CD4-positive, CD25-positive, alpha-beta regulatory T cell (primary cell): ENCODE measurements at regions not wholly inside any gene's neighbourhood (a gene's known extent, or its start where the extent isn't known, plus 50 kb on each side); places are given as distances from the start of the nearest gene placed in this dataset.

Source experiments
- ATAC-seq, 2 donors: fragments of 150-1000 bp; cut with Tn5 transposase; one replicate each; pipeline ENCODE4 v1.10.0; 2021; ENCODE audit warnings: low read depth in 2 of 2, moderate number of reproducible peaks in 2 of 2, moderate library complexity in 1 of 2
- DNase-seq, 3 donors: peaks; one replicate each; pipeline versions ENCODE4 v3.0.0 to v3.0.0-alpha.2; 2012 to 2022; ENCODE audit warnings: mixed read lengths in 1 of 3
- H3K27ac ChIP-seq: one replicate; pipeline ENCODE4 v1.7.0; 2013; ENCODE audit warnings: mild to moderate bottlenecking, low read length; ENCODE audit not compliant: insufficient read depth, poor library complexity, severe bottlenecking
- H3K27me3 ChIP-seq: one replicate; pipeline ENCODE4 v1.7.0; 2013; ENCODE audit warnings: low read length; ENCODE audit not compliant: control insufficient read depth, insufficient read depth
- H3K36me3 ChIP-seq: one replicate; pipeline ENCODE4 v1.7.0; 2013; ENCODE audit warnings: mild to moderate bottlenecking, low read length, moderate library complexity; ENCODE audit not compliant: control insufficient read depth, insufficient read depth
- H3K4me1 ChIP-seq: 2 replicates; pipeline ENCODE4 v1.7.0; 2013; ENCODE audit warnings: mild to moderate bottlenecking, low read length; ENCODE audit not compliant: insufficient read depth, control insufficient read depth, poor library complexity, severe bottlenecking
- H3K4me3 ChIP-seq: one replicate; pipeline ENCODE4 v1.7.0; 2013; ENCODE audit warnings: low read depth, mild to moderate bottlenecking, low read length, moderate library complexity
- H3K9me3 ChIP-seq, 2 experiments: 1 replicate in 1 of 2; 2 replicates in 1 of 2; pipeline ENCODE4 v1.7.0; 2013; ENCODE audit warnings: low read length in 2 of 2, mild to moderate bottlenecking in 1 of 2, moderate library complexity in 1 of 2; ENCODE audit not compliant: control insufficient read depth in 2 of 2
- H3K27ac Mint-ChIP-seq, 3 donors: one replicate each; pipeline ENCODE4 v1.8.0; 2020 to 2022; ENCODE audit warnings: mild to moderate bottlenecking in 3 of 3, mixed read lengths in 3 of 3, moderate library complexity in 2 of 3
- H3K27me3 Mint-ChIP-seq: one replicate; pipeline ENCODE4 v1.8.0; 2022; ENCODE audit warnings: mild to moderate bottlenecking, mixed read lengths
- H3K36me3 Mint-ChIP-seq: one replicate; pipeline ENCODE4 v1.8.0; 2020; ENCODE audit warnings: mixed read lengths
- H3K4me1 Mint-ChIP-seq, 4 donors: one replicate each; pipeline ENCODE4 v1.8.0; 2020 to 2022; ENCODE audit warnings: mixed read lengths in 4 of 4, mild to moderate bottlenecking in 1 of 4
- H3K4me3 Mint-ChIP-seq, 4 donors: one replicate each; pipeline ENCODE4 v1.8.0; 2020 to 2022; ENCODE audit warnings: mild to moderate bottlenecking in 4 of 4, mixed read lengths in 4 of 4, moderate library complexity in 3 of 4
- H3K9me3 Mint-ChIP-seq, 7 donors: one replicate each; pipeline ENCODE4 v1.8.0; 2020 to 2022; ENCODE audit warnings: mixed read lengths in 7 of 7, mild to moderate bottlenecking in 3 of 7, moderate library complexity in 2 of 7

- Mint-ChIP-seq H3K4me3 (no peak overlapping the region), H3K9me3 (peaks cover 0 to 2% (median 0%) of the 10 kb centered on the region in 7 donors), H3K27ac (no peak overlapping the region), H3K4me1 (no peaks in the 10 kb centered on the region), H3K27me3 (peaks cover 12% of the 10 kb centered on the region), H3K36me3 (no peaks in the 10 kb centered on the region)
- Histone ChIP-seq H3K4me1 (no peaks in the 10 kb centered on the region), H3K27ac (no peak overlapping the region), H3K4me3 (no peak overlapping the region), H3K36me3 (no peaks in the 10 kb centered on the region), H3K9me3 (no peaks in the 10 kb centered on the region), H3K27me3 (peaks cover 10% of the 10 kb centered on the region)
- ATAC-seq (no peak), DNase-seq (no peak)
Measured at GRCh38 chr10:91042069-91042468, 121.2 kb upstream of the ANKRD1 start.

DNA sequence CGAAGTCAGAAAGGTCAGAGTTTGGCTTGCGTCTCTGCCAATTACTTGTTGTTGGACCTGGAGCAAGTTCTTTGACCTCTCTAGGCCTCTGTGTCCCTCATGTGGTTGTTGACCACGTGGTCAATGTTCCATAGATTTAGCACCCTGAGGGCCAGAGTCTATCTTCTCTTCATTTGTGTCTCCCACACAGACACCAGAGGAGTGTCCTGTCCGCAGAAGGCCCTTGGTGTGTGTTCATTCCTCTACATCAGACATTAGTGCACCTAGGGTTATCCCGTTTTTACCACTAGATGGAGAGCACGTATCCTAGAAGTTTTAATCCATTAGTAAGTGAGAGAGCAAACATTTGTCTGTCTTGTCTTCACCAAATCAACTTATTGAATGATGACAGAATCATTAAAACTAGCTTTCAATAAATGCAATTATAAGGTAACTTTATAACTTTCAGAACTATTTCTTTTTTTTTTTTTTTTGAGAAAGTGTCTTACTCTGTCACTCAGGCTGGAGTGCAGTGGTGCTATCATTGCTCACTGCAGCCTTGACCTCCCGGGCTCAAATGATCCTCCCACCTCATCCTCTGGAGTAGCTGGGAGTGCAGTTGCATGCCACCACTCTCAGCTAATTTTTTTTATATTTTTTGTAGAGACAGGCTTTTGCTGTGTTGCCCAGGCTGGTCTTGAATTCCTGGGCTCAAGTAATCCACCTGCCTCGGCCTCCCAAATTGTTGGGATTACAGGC, 122.5 kb upstream of the ANKRD1 start:
- H3K4me3 Mint-ChIP-seq = no peak overlapping the region
- DNase-seq (peak in 1 of 3 donors; percentile 22), ATAC-seq (no peak)
- no peaks in the 10 kb centered on the region for H3K36me3 Mint-ChIP-seq
- Histone ChIP-seq H3K36me3 (no peaks in the 10 kb centered on the region), H3K4me3 (no peak overlapping the region), H3K27me3 (peaks cover 10% of the 10 kb centered on the region), H3K4me1 (no peaks in the 10 kb centered on the region), H3K27ac (no peak overlapping the region), H3K9me3 (no peaks in the 10 kb centered on the region)
- H3K4me1 Mint-ChIP-seq = no peaks in the 10 kb centered on the region
- peaks cover 12% of the 10 kb centered on the region for H3K27me3 Mint-ChIP-seq
- H3K9me3 Mint-ChIP-seq = peaks cover 0 to 2% (median 0%) of the 10 kb centered on the region in 7 donors
- H3K27ac Mint-ChIP-seq = no peak overlapping the region

- H3K36me3 Mint-ChIP-seq = no peaks in the 10 kb centered on the region
- no peaks in the 10 kb centered on the region for H3K9me3 ChIP-seq
- no peaks in the 10 kb centered on the region for H3K4me1 Mint-ChIP-seq
Measured at GRCh38 chr10:91046869-91047268, 126.0 kb upstream of the ANKRD1 start.

DNA sequence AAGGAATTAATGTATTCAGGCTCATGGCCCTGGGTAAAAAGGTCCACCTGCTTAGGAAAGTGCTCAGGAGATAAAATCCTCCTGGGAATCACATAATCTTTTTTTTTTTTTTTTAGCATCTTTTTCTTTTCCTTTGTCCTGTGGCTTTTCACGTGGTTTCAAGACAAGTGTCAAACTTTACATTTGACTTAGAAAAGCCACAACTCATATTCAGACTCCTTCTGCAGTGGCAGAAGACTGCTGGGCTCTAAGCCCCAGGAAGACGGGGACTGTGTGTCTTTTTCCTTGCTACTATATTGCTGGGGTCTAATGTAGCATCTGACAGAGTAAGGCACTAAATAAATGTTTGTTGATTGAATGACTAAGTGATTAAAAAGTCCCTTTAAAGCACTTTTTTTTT, 127.5 kb upstream of the ANKRD1 start:
- peaks cover 11% of the 10 kb centered on the region for H3K27me3 Mint-ChIP-seq
- H3K4me1 Mint-ChIP-seq = no peaks in the 10 kb centered on the region
- ATAC-seq (no peak), DNase-seq (no peak)
- no peak overlapping the region for H3K4me3 Mint-ChIP-seq
- H3K27me3 ChIP-seq = peaks cover 9% of the 10 kb centered on the region
- no peak overlapping the region for H3K27ac Mint-ChIP-seq
- H3K27ac ChIP-seq = no peak overlapping the region
- no peaks in the 10 kb centered on the region for H3K36me3 Mint-ChIP-seq
- no peaks in the 10 kb centered on the region for H3K9me3 Mint-ChIP-seq
- H3K9me3 ChIP-seq = no peaks in the 10 kb centered on the region
- H3K4me1 ChIP-seq = no peaks in the 10 kb centered on the region
- H3K36me3 ChIP-seq = no peaks in the 10 kb centered on the region
- no peak overlapping the region for H3K4me3 ChIP-seq

More at GRCh38 chr10:91046869-91047268, 126.0 kb upstream of the ANKRD1 start:
- no peaks in the 10 kb centered on the region for H3K9me3 Mint-ChIP-seq
- no peak overlapping the region for H3K27ac ChIP-seq
- DNase-seq = no peak
- no peaks in the 10 kb centered on the region for H3K4me1 ChIP-seq
- H3K27me3 ChIP-seq = peaks cover 12% of the 10 kb centered on the region
- H3K27me3 Mint-ChIP-seq = peaks cover 12% of the 10 kb centered on the region
- no peak overlapping the region for H3K4me3 Mint-ChIP-seq
- no peak for ATAC-seq
- H3K36me3 ChIP-seq = no peaks in the 10 kb centered on the region
- H3K27ac Mint-ChIP-seq = no peak overlapping the region
- H3K4me3 ChIP-seq = no peak overlapping the region

- Histone ChIP-seq H3K9me3 (no peaks in the 10 kb centered on the region), H3K27ac (no peak overlapping the region), H3K36me3 (no peaks in the 10 kb centered on the region), H3K4me3 (no peak overlapping the region), H3K27me3 (peaks cover 7% of the 10 kb centered on the region), H3K4me1 (no peaks in the 10 kb centered on the region)
- H3K9me3 Mint-ChIP-seq = no peaks in the 10 kb centered on the region
- DNase-seq (no peak), ATAC-seq (no peak)
- H3K27me3 Mint-ChIP-seq = peaks cover 12% of the 10 kb centered on the region
- no peaks in the 10 kb centered on the region for H3K36me3 Mint-ChIP-seq
- no peak overlapping the region for H3K4me3 Mint-ChIP-seq
- no peak overlapping the region for H3K27ac Mint-ChIP-seq
- no peaks in the 10 kb centered on the region for H3K4me1 Mint-ChIP-seq
Measured at GRCh38 chr10:91049296-91049987, 128.6 kb upstream of the ANKRD1 start.

DNA sequence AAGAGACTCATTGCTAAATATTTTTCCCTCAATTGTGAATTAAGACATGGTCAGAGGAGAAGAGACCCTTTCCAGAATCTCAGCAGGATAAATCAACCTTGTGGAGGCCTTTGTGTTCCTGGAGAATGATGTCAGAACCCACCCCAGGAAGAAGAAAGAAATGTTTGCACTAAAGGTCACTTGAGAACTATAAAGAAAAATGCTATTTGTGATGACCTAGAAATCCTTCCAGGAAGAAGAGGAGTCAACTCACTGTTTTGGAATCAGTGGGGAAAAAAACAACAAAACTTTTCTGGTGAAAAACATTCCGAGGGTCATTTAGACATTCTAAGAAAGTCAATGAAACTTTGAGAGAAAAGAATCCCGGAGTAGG, 129.1 kb upstream of the ANKRD1 start:
- Mint-ChIP-seq H3K9me3 (no peaks in the 10 kb centered on the region), H3K27me3 (peaks cover 12% of the 10 kb centered on the region), H3K4me3 (no peak overlapping the region), H3K4me1 (no peaks in the 10 kb centered on the region), H3K36me3 (no peaks in the 10 kb centered on the region), H3K27ac (no peak overlapping the region)
- DNase-seq (no peak), ATAC-seq (no peak)
- Histone ChIP-seq H3K36me3 (no peaks in the 10 kb centered on the region), H3K4me1 (no peaks in the 10 kb centered on the region), H3K27ac (no peak overlapping the region), H3K27me3 (peaks cover 5% of the 10 kb centered on the region), H3K9me3 (no peaks in the 10 kb centered on the region), H3K4me3 (no peak overlapping the region)

- no peak for DNase-seq
- Histone ChIP-seq H3K27me3 (peaks cover 5% of the 10 kb centered on the region), H3K36me3 (no peaks in the 10 kb centered on the region), H3K9me3 (no peaks in the 10 kb centered on the region), H3K4me3 (no peak overlapping the region), H3K4me1 (no peaks in the 10 kb centered on the region), H3K27ac (no peak overlapping the region)
- Mint-ChIP-seq H3K27me3 (peaks cover 12% of the 10 kb centered on the region), H3K4me3 (no peak overlapping the region), H3K4me1 (no peaks in the 10 kb centered on the region), H3K27ac (no peak overlapping the region), H3K9me3 (no peaks in the 10 kb centered on the region), H3K36me3 (no peaks in the 10 kb centered on the region)
- no peak for ATAC-seq
Measured at GRCh38 chr10:91050371-91051034, 129.6 kb upstream of the ANKRD1 start.
